Hepatocyte (in vitro differentiated cells): ENCODE measurements at regions not wholly inside any gene's neighbourhood (a gene's known extent, or its start where the extent isn't known, plus 50 kb on each side); places are given as distances from the start of the nearest gene placed in this dataset.
A peak's percentile ranks its signal among the peaks of the same experiment; 100 is the strongest.

Experiments used
- DNase-seq: peaks from one replicate; pipeline ENCODE4 v3.0.0-alpha.2; 2016; ENCODE audit warnings: low spot score
- H2AFZ ChIP-seq: fragments of 200-600 bp; sonication (generic); 2 replicates; pipeline ENCODE4 v1.6.0; 2016; ENCODE audit warnings: antibody characterized with exemption, mild to moderate bottlenecking
- H3K27ac ChIP-seq: fragments of 200-600 bp; sonication (generic); 2 replicates; pipeline ENCODE4 v1.5.1; 2016; ENCODE audit warnings: mild to moderate bottlenecking
- H3K27me3 ChIP-seq: fragments of 200-600 bp; sonication (generic); 2 replicates; pipeline ENCODE4 v1.6.1; 2016
- H3K36me3 ChIP-seq: fragments of 200-600 bp; sonication (generic); replicated peaks from 2 replicates; pipeline ENCODE4 v1.5.1; 2016; ENCODE audit warnings: low read depth; ENCODE audit not compliant: insufficient read depth
- H3K4me1 ChIP-seq: fragments of 200-600 bp; sonication (generic); 2 replicates; pipeline ENCODE4 v1.5.1; 2016; ENCODE audit warnings: mild to moderate bottlenecking, moderate library complexity; ENCODE audit not compliant: insufficient read depth
- H3K4me2 ChIP-seq: fragments of 200-600 bp; sonication (generic); 2 replicates; pipeline ENCODE4 v1.6.0; 2016
- H3K4me3 ChIP-seq: fragments of 200-600 bp; sonication (generic); 2 replicates; pipeline ENCODE4 v1.5.1; 2016; ENCODE audit warnings: mild to moderate bottlenecking
- H3K79me2 ChIP-seq: fragments of 200-600 bp; sonication (generic); 2 replicates; pipeline ENCODE4 v1.6.0; 2017; ENCODE audit warnings: mild to moderate bottlenecking
- H3K9me2 ChIP-seq: fragments of 200-600 bp; sonication (generic); replicated peaks from 2 replicates; pipeline ENCODE4 v1.6.0; 2017; ENCODE audit warnings: mild to moderate bottlenecking; ENCODE audit not compliant: insufficient read depth
- H3K9me3 ChIP-seq: fragments of 200-600 bp; sonication (generic); 2 replicates; pipeline ENCODE4 v1.5.1; 2016; ENCODE audit warnings: low read depth, mild to moderate bottlenecking
- H4K20me1 ChIP-seq: fragments of 200-600 bp; sonication (generic); 2 replicates; pipeline ENCODE4 v1.6.0; 2016; ENCODE audit warnings: mild to moderate bottlenecking; ENCODE audit not compliant: insufficient read depth, poor library complexity, severe bottlenecking
- EZH2 ChIP-seq: fragments of 200-600 bp; sonication (generic); IDR thresholded peaks from 2 replicates; pipeline ENCODE4 v1.6.1; 2016; ENCODE audit warnings: antibody characterized with exemption, mild to moderate bottlenecking, borderline replicate concordance
- EZH2phosphoT487 ChIP-seq: fragments of 200-600 bp; sonication (generic); IDR thresholded peaks from one replicate; pipeline ENCODE4 v1.6.1; 2018; ENCODE audit warnings: antibody characterized with exemption, mild to moderate bottlenecking, low read depth, moderate library complexity; ENCODE audit not compliant: unreplicated experiment, severe bottlenecking
- WGBS: methylation state at CpG from one replicate; pipeline ENCODE4 v1.1.6; 2016; ENCODE audit warnings: low lambda C conversion rate; ENCODE audit errors: missing lambda C conversion rate; 5-methylcytosine and 5-hydroxymethylcytosine counted together
- TF ChIP-seq, protein P1 (sequence below): fragments of 200-600 bp; sonication (generic); IDR thresholded peaks from 2 replicates; pipeline ENCODE4 v1.5.1; 2016; ENCODE audit warnings: antibody characterized with exemption, mild to moderate bottlenecking; ENCODE audit not compliant: poor library complexity

DNA sequence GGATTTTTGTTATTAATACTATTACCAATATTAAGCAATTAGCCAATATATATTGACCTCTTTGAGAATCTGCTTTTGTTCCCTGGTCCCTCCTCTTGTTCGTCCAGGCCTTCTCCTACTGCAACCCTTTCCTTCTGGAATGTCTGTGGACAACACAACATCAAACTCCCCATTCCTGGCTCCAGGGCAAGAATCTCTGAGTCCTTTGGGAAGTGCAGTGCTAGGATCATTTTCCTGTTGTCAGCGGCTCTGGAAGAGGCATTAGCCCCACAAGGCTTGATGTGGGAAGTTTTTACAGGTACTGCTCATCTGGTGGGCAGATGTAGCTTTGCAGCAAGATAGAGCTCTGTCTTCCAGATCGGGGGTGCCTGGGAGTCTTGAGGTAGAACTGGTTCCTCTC, 74.3 kb downstream of the RPUSD4 start:
- no peaks in the 10 kb centered on the region for H3K27me3 ChIP-seq
- TF ChIP-seq EZH2 (no peak), EZH2phosphoT487 (no peak)
- TF ChIP-seq, protein P1, sequence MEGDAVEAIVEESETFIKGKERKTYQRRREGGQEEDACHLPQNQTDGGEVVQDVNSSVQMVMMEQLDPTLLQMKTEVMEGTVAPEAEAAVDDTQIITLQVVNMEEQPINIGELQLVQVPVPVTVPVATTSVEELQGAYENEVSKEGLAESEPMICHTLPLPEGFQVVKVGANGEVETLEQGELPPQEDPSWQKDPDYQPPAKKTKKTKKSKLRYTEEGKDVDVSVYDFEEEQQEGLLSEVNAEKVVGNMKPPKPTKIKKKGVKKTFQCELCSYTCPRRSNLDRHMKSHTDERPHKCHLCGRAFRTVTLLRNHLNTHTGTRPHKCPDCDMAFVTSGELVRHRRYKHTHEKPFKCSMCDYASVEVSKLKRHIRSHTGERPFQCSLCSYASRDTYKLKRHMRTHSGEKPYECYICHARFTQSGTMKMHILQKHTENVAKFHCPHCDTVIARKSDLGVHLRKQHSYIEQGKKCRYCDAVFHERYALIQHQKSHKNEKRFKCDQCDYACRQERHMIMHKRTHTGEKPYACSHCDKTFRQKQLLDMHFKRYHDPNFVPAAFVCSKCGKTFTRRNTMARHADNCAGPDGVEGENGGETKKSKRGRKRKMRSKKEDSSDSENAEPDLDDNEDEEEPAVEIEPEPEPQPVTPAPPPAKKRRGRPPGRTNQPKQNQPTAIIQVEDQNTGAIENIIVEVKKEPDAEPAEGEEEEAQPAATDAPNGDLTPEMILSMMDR = no peak
- 37% methylated on average over 3 of the region's 3 CpGs for WGBS
- H3K4me2 ChIP-seq = peak overlapping the region; percentile 60
- no peaks in the 10 kb centered on the region for H3K79me2 ChIP-seq
- H3K9me3 ChIP-seq = no peaks in the 10 kb centered on the region
- no peak overlapping the region for H3K4me3 ChIP-seq
- no peak overlapping the region for H2AFZ ChIP-seq
- DNase-seq = no peak
- H3K4me1 ChIP-seq = peaks cover 83% of the 10 kb centered on the region
- no peaks in the 10 kb centered on the region for H4K20me1 ChIP-seq
- H3K36me3 ChIP-seq = no peaks in the 10 kb centered on the region
- peak overlapping the region; percentile 87 for H3K27ac ChIP-seq
- no peaks in the 10 kb centered on the region for H3K9me2 ChIP-seq

DNA sequence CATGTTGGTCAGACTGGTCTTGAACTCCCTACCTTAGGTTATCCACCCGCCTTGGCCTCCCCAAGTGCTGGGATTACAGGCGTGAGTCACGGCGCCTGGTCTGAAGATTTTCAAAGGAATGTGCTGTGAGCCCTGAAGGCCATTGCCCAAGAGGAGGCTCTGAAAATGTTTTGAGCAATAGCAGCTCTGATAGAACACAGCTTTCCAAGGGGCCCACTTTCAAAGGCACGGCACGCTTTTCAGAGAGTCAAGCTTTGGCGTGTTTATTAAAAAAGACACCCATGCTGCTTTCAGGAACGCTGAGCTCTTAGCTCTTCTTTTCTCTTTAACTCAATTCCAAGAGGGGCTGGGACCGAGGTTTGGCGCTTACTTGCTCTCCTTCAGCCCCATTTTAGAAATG, 73.8 kb upstream of the CDON start:
- Histone ChIP-seq H3K4me2 (peak overlapping the region; percentile 63), H3K9me3 (no peaks in the 10 kb centered on the region)

DNA sequence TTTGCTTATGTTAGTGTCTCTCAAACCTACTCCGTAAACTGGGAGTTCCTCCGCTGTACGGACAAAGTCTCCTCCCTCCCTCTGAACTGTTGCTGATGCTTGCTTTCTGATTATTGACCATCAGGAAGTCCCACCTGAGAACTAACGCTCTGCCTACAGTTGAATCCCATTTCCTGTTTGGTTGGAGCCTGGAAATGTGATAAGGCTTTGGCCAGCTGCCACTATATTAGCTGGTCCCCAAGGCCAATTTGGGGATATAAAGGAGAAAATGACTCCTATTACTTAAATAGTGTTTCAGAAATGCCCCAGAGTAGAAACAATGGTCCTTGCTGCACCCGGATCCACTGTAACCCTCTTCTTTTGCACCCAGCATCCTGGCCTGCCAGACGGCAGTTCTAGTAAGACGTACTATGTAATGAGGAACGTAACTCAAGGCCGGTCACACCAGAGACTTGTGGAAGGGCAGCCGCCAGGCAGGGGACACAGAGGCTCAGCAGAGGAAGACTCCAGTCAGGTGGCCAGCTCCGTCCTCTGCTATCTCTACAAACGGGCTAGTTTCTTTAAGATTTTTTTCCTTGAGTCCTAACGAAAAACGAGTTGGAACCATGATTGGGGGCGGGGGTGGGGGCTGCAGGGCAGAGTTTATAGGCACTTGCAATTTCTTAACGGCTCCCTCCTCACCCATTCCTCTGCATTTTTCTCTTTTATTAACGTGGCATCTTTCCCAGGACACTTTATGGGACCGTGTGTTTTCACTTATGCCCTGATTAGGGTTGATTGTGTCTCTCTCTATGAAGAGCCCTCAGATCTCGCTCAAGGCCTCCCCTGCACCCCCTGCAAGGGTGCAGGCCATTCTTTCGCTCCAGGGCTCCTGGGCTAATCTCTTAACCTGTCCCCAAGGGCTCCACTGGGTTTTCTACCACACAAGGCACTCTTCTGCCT, 72.8 kb upstream of the CDON start:
- Histone ChIP-seq H3K9me2 (no peaks in the 10 kb centered on the region), H4K20me1 (no peaks in the 10 kb centered on the region), H3K9me3 (no peaks in the 10 kb centered on the region), H3K4me1 (peaks cover 82% of the 10 kb centered on the region), H3K4me2 (peak overlapping the region; percentile 63), H3K79me2 (no peaks in the 10 kb centered on the region), H2AFZ (no peak overlapping the region), H3K4me3 (no peak overlapping the region), H3K27ac (peak overlapping the region; percentile 87), H3K36me3 (no peaks in the 10 kb centered on the region), H3K27me3 (no peaks in the 10 kb centered on the region)
- DNase-seq = no peak
- TF ChIP-seq, protein P1 = no peak
- TF ChIP-seq EZH2phosphoT487 (no peak), EZH2 (no peak)
- WGBS = 61% methylated on average over 20 of the region's 20 CpGs

More for the DNA sequence above, 73.8 kb upstream of the CDON start:
- peak; percentile 82 for DNase-seq
- Histone ChIP-seq H3K36me3 (no peaks in the 10 kb centered on the region), H3K4me1 (peaks cover 87% of the 10 kb centered on the region), H2AFZ (no peak overlapping the region), H3K27me3 (no peaks in the 10 kb centered on the region), H3K79me2 (no peaks in the 10 kb centered on the region), H3K27ac (peak overlapping the region; percentile 87), H3K4me3 (no peak overlapping the region), H3K9me2 (no peaks in the 10 kb centered on the region), H4K20me1 (no peaks in the 10 kb centered on the region)
- 46% methylated on average over 10 of the region's 10 CpGs for WGBS
- no peak for TF ChIP-seq EZH2phosphoT487
- TF ChIP-seq, protein P1 = no peak
- no peak for TF ChIP-seq EZH2
